GM10248 (cell line): ENCODE measurements at regions not wholly inside any gene's neighbourhood (a gene's known extent, or its start where the extent isn't known, plus 50 kb on each side); places are given as distances from the start of the nearest gene placed in this dataset.
"Not testable (repeated sequence)": the region's sequence is repeated elsewhere in the genome, so short reads cannot be mapped to it uniquely, and the experiment has no call there.

Source experiments
- CTCF ChIA-PET: fragments of 300-600 bp; sonication (Branson Sonifier 250); formaldehyde crosslinking; extraction: SDS; loops from one replicate; lab custom pipeline; 2021; ENCODE audit warnings: antibody characterized with exemption; lab: Yijun Ruan, JAX
- POLR2A ChIA-PET: fragments of 350-650 bp; sonication (Branson Sonifier 250); formaldehyde crosslinking; extraction: SDS; loops from one replicate; lab custom pipeline; 2020; ENCODE audit warnings: antibody characterized with exemption; lab: Yijun Ruan, JAX
- DNase-seq: peaks from one replicate; pipeline ENCODE4 v3.0.0; 2012; ENCODE audit errors: extremely low spot score
- TF ChIP-seq, protein P1 (sequence below): IDR thresholded peaks from 2 replicates; pipeline ENCODE4 v1.5.1; 2012; ENCODE audit warnings: mild to moderate bottlenecking, low read depth; ENCODE audit errors: extremely low read depth, missing control alignments, control extremely low read depth

- TF ChIP-seq, protein P1, sequence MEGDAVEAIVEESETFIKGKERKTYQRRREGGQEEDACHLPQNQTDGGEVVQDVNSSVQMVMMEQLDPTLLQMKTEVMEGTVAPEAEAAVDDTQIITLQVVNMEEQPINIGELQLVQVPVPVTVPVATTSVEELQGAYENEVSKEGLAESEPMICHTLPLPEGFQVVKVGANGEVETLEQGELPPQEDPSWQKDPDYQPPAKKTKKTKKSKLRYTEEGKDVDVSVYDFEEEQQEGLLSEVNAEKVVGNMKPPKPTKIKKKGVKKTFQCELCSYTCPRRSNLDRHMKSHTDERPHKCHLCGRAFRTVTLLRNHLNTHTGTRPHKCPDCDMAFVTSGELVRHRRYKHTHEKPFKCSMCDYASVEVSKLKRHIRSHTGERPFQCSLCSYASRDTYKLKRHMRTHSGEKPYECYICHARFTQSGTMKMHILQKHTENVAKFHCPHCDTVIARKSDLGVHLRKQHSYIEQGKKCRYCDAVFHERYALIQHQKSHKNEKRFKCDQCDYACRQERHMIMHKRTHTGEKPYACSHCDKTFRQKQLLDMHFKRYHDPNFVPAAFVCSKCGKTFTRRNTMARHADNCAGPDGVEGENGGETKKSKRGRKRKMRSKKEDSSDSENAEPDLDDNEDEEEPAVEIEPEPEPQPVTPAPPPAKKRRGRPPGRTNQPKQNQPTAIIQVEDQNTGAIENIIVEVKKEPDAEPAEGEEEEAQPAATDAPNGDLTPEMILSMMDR, result no peak
- no peak for DNase-seq
- POLR2A ChIA-PET, result no interaction called here
- CTCF ChIA-PET, result no interaction called here
Measured at GRCh38 chr11:105367129-105367528, 227.6 kb upstream of the CARD18 start.

- ChIA-PET CTCF (no interaction called here), POLR2A (no interaction called here)
- TF ChIP-seq, protein P1, result no peak
- no peak for DNase-seq
Measured at GRCh38 chr11:105361651-105362050, 222.1 kb upstream of the CARD18 start.

- TF ChIP-seq, protein P1, result no peak
- CTCF ChIA-PET, result interaction anchor here (1.6 kb wide), 3 partner anchors 11 to 26 kb away, joined by 3 to 4 read pairs (median 4); no protein-coding TSS in a partner anchor
- POLR2A ChIA-PET, result no interaction called here
Measured at GRCh38 chr11:105357764-105358163, 218.2 kb upstream of the CARD18 start.

GRCh38 chr11:105357146-105357545, 217.6 kb upstream of the CARD18 start:
- POLR2A ChIA-PET, result no interaction called here
- CTCF ChIA-PET, result interaction anchor here (1.6 kb wide), 3 partner anchors 10 to 25 kb away, joined by 3 to 4 read pairs (median 4); no protein-coding TSS in a partner anchor
- TF ChIP-seq, protein P1, result no peak
- no peak for DNase-seq

More at GRCh38 chr11:105357764-105358163, 218.2 kb upstream of the CARD18 start:
- DNase-seq, result no peak

DNA sequence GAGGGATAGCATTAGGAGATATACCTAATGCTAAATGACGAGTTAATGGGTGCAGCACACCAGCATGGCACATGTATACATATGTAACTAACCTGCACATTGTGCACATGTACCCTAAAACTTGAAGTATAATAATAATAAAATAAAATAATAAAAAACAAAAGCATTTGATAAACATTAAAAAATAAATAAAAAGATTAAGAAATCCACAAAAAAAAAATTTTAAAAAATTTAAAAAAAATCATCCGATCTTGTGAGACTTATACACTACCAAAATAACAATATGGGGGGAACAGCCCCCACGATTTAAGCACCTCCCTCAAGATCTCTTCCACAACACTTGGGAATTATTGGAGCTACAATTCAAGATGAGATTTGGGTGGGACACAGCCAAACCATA, 210.3 kb upstream of the CARD18 start:
- POLR2A ChIA-PET, CTCF ChIA-PET: not testable (repeated sequence)

DNA sequence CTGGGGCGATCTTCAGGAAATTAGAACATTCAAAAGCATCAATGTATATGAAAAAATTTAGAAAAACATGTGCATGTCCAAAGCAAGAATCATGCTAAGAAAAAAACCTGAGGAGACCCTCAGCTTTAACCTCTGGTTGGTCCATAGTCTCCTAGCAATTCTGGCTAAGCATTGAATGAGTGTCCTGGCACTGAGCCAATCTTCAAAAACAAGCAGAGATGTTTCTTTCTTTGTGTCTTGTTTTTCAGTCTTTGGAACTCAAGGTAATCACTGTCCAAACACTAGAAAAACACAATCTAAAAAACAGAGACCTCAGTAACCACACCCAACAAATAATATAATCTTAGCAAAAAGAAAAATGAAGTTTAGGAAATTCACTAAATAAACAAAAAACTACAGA, 205.4 kb upstream of the CARD18 start:
- TF ChIP-seq, protein P1, result no peak
- DNase-seq, result no peak
- ChIA-PET CTCF (no interaction called here), POLR2A (no interaction called here)

More for the DNA sequence above, 210.3 kb upstream of the CARD18 start:
- not testable (repeated sequence) for DNase-seq

GRCh38 chr11:105334025-105334714, 194.6 kb upstream of the CARD18 start:
- TF ChIP-seq, protein P1, result no peak
- ChIA-PET POLR2A (no interaction called here), CTCF (no interaction called here)
- no peak for DNase-seq
